Activated CD4-positive, alpha-beta T cell treated with anti-CD3 and anti-CD28 coated beads, Interleukin-2, Interleukin-4, amounts not matched to agents 100 ng/mL and 50 ng/mL, durations not matched to agents 16 hours and 8 hours (primary cell): ENCODE measurements at regions not wholly inside any gene's neighbourhood (a gene's known extent, or its start where the extent isn't known, plus 50 kb on each side); places are given as distances from the start of the nearest gene placed in this dataset.
"Not testable (repeated sequence)": the region's sequence is repeated elsewhere in the genome, so short reads cannot be mapped to it uniquely, and the experiment has no call there.

Experiments used
- DNase-seq: peaks from one replicate; pipeline ENCODE4 v3.0.0-alpha.2; 2020; ENCODE audit warnings: low spot score

- DNase-seq: no peak
These were observed 170.5 kb downstream of the TOMM20 start for GRCh38 chr1:234958066-234958705.

- DNase-seq: no peak
These were observed 171.1 kb downstream of the TOMM20 start for GRCh38 chr1:234957330-234958065.

- DNase-seq: no peak
These were observed 171.8 kb downstream of the TOMM20 start for GRCh38 chr1:234956821-234957329.

GRCh38 chr1:234955107-234955731, 173.4 kb downstream of the TOMM20 start:
- no peak for DNase-seq

GRCh38 chr1:234954613-234955012, 174.0 kb downstream of the TOMM20 start:
- DNase-seq: no peak

- DNase-seq: no peak
These were observed 174.8 kb downstream of the TOMM20 start for GRCh38 chr1:234953655-234954405.

GRCh38 chr1:234950598-234950997, 178.0 kb downstream of the TOMM20 start:
- no peak for DNase-seq

- not testable (repeated sequence) for DNase-seq
These were observed 179.1 kb downstream of the TOMM20 start for GRCh38 chr1:234949528-234949927.

- DNase-seq: no peak
These were observed 183.9 kb downstream of the TOMM20 start for GRCh38 chr1:234944439-234945344.

- no peak for DNase-seq
These were observed 184.7 kb downstream of the TOMM20 start for GRCh38 chr1:234943836-234944402.

GRCh38 chr1:234942879-234943506, 185.6 kb downstream of the TOMM20 start:
- DNase-seq: no peak

GRCh38 chr1:234942012-234942332, 186.7 kb downstream of the TOMM20 start:
- no peak for DNase-seq

GRCh38 chr1:234941321-234942011, 187.2 kb downstream of the TOMM20 start:
- DNase-seq: no peak

GRCh38 chr1:234940841-234941240, 187.8 kb downstream of the TOMM20 start:
- DNase-seq: no peak

GRCh38 chr1:234938924-234939323, 189.7 kb downstream of the TOMM20 start:
- no peak for DNase-seq

- DNase-seq: no peak
These were observed 190.5 kb downstream of the TOMM20 start for GRCh38 chr1:234938135-234938534.

- DNase-seq: no peak
These were observed 191.8 kb downstream of the TOMM20 start for GRCh38 chr1:234936612-234937389.

- DNase-seq: no peak
These were observed 194.0 kb downstream of the TOMM20 start for GRCh38 chr1:234934611-234935033.

GRCh38 chr1:234933475-234933874, 195.2 kb downstream of the TOMM20 start:
- peak; percentile 53 for DNase-seq
